Stimulated activated CD4-positive, alpha-beta T cell treated with anti-CD3 and anti-CD28 coated beads, Interleukin-15, amount 100 ng/mL, for 24 hours (primary cell): ENCODE measurements at regions not wholly inside any gene's neighbourhood (a gene's known extent, or its start where the extent isn't known, plus 50 kb on each side); places are given as distances from the start of the nearest gene placed in this dataset.
"Not testable (repeated sequence)": the region's sequence is repeated elsewhere in the genome, so short reads cannot be mapped to it uniquely, and the experiment has no call there.

Source experiments
- DNase-seq: peaks from one replicate; pipeline ENCODE4 v3.0.0-alpha.2; 2020

DNA sequence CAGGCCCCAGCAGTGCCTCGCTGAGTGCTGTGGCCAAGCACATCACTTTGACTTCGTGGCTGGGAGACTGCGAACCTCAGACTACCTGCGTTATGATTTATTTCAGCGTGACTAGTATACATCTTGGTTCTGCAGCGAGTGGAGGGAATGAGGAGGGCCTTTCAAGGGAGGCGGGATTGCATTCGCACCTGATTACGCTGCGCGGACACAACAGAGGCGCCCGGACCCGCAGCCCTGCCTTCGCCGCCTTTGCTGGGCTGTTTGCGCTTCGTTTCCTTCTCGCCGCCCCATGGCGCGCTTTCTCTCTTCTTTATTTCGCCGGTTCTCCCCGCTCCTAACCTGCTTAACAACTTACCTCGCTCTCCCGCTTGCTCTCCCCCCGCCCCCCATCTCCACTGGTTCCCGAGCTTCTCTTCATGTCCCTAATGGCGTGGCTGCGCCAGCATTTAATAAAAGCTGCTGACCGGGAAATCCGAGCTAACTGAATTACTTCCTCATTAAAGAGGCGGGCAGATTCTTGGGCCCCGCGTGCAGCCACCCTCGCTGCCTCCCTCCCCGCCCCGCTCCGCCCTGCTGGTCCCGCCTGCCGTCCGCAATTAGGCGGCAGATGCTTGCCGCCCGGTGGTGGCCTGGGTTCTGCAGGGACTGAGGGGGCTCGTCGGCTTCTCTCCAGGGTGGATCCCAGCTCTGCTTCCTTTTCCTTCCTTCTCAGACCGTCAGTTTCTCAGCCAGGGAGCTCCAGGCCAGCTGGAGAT lies 257.6 kb upstream of the SDK2 start:
- peak; percentile 60 for DNase-seq

GRCh38 chr17:73902416-73903181 lies 258.4 kb upstream of the SDK2 start:
- no peak for DNase-seq

GRCh38 chr17:73906896-73907870 lies 262.9 kb upstream of the SDK2 start:
- DNase-seq: no peak

DNA sequence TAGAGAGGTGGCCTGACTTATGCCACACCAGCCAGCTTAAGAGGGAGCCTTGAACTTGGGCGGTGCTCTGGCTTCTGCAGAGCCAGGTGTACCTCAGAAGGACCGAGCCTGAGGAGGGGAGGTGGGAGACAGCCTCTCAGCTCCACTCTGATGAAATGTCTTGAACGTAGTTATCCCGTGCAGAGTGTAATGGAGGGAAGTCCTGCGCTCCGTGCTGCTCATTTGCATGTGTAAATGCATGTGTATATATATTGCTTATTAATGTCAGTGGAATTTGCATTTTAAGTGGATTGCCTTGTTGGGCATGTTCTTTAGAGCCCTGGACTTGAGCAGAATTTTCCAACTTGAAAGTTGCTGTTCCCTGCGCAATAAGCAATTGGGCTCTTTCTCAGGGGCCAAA lies 264.9 kb upstream of the SDK2 start:
- DNase-seq: no peak

DNA sequence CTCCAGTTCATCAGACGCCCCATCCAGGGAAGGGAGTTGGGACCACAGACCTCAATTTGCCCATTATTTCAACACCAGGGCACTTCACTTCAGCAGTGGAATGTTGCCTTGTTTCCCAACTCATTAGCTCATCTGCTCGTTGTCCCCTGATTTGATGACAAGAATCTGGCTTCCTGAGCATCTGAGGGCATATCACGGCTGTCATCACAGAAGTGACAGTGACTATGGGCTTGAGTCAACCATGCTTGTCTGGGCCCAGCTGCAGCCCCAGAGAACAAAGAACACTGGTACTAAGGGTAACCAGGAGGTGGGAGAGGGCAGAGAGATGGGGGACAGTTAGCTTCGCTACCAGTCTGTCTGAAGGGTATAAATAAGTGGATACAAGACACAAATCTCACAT lies 266.0 kb upstream of the SDK2 start:
- DNase-seq: no peak

DNA sequence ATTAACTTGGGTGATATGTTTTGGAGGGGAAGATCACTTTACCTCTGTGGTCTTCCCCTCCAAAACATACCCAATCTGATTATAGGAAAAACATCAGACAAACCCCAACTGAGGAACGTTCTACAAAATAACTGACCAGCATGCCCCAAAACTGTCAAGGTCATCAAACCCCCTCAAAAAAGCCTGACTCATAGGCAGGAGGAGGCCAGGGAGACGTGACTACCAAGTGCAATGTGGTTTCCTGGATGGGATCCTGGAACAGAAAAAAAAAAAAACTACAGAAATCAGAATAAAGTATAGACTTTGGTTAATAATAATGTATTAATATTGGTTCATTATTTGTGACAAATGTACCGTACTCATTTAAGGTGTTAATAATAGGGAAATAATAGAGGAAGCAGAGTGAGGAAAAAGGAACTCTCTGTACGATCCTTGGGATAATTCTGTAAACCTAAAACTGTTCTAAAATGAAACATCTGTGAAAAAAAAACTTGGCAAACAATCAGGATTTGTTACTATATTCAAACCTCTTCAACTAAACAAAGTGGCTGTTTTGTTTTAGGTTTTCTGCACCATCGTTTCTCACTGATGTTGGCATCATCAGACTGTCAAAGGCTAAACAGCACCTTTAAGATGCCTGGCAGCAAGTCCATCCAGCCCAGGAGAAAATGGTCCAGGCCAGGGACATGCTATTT lies 266.7 kb upstream of the SDK2 start:
- no peak for DNase-seq

DNA sequence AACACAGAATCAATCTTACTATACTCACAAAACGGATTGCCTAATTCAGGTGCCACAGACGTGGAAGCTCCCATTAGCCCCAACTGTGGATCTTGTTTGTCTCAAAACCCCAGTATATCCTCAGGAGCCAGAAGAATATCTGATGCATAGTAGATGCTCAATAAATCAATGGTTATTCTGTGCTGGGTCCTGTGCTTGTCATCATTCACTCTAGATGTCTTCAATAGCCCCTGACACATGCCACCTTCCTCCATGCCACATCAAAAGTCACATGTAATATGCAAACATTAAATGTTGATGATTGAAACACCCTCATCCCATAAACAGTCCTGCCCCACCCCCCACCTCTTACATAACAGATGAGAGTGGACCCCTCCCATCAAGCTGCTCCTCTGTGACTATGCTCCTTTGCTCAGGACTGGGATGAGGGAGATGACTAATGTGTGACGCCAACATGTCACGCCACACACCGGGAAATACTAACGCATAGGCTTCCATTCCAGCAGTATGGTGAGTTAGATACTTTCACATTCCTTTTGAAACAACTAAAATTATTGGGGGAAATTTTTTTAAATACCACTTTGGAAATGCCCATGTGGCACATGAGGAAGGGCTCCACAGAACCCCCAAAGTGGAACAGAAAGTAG lies 267.6 kb upstream of the SDK2 start:
- no peak for DNase-seq

GRCh38 chr17:73912373-73912746 lies 268.1 kb upstream of the SDK2 start:
- DNase-seq: no peak

DNA sequence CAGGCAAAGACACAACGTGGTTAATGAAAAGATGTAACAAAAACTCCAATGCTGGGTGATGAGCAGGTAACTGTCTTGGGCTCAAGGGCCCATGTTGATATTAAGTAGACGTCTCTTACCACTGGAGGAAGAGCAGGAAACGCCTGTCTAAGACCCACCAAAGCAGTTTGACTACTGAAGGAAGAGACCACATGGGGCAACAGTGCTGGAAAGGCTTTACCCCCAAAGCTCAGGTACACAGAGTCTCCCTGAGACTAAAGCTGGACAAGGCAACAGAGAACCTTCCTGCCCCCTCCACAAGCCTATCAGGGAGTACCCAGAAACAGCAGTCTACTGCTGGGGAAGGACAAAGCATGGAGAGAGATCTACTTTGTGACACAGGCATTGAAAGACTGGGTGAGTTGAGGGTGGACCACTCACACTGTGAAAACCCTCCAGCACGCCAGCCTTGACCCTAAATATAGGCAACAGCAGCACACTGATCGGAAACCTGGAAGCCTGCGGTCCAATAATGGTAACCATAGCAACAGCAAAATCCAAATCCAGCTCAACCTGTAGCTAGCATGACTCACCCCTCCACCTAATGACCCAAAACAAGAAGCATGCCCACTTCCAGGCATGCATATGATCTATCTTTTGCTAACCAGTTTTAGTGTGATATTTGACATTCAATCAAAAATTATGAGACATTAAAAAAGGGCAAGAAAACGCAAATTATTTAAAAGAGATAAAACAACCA lies 270.5 kb upstream of the SDK2 start:
- DNase-seq: no peak

- DNase-seq: not testable (repeated sequence)
Measured at GRCh38 chr17:73919033-73919432, 274.8 kb upstream of the SDK2 start.

DNA sequence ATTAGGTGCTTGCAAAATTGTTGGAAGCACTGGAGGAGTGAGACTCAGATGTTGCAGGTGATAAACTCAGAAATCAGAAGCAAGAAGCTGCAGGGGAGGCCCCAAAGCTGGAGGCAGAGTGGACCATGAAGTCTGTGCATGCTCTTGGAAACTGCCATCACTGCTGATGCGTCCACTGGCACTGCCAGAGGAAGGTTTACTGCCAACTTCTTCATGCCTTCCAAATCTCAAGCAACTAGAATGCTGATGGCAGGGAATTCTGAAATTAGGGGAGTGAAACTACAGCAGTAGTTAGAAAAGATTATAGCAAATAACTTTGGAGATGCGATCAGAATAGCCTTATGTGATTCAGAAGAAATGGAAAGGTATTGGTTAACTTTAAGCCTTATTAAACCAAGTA lies 277.1 kb upstream of the SDK2 start:
- DNase-seq: no peak

DNA sequence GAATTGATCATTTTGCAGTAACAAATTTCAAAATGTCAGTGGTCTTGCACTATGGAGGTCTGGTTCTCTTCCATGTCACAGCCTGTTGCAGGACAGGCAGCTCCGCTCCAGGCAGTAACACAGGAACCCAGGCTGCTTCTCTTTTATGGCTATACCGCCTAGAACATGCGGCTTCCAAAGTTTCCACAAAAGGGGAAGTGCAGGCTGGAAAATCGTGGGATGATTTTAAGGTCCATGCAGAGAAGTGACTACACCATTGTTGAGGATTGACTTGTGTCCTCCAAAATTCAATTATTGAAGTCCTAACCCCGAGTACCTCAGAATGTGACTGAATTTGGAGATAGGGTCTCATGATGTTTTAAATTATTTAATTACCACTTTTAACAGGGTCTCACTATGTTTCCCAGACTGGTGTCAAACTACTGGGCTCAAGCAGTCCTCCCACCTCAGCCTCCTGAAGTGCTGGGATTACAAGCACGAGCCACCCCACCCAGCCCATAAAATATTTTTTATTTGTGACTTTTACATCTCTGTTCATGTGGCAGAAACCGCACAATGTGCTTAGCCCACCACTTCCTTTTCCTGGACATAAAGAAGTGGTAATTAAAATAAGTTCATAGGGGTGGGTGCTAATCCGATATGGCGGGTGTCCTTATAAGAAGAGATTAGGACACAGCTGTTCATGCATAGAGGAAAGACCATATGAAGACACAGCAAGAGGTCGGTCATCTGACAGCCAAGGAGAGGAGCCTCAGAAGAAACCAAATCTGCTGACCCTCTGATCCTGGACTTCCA lies 279.2 kb upstream of the RPL38 start:
- no peak for DNase-seq

DNA sequence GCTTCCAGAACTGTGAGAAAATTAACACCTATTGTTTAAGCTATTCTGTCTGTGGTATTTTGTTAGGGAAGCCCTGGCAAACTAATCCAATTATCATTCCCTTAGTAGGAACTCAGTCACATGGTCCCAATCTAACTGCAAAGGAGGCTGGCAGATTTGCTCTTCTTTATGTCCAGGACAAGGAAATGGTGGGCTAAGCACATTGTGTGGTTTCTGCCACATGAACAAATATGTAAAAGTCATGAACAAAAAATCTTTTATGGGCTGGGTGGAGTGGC lies 278.6 kb upstream of the RPL38 start:
- no peak for DNase-seq

DNA sequence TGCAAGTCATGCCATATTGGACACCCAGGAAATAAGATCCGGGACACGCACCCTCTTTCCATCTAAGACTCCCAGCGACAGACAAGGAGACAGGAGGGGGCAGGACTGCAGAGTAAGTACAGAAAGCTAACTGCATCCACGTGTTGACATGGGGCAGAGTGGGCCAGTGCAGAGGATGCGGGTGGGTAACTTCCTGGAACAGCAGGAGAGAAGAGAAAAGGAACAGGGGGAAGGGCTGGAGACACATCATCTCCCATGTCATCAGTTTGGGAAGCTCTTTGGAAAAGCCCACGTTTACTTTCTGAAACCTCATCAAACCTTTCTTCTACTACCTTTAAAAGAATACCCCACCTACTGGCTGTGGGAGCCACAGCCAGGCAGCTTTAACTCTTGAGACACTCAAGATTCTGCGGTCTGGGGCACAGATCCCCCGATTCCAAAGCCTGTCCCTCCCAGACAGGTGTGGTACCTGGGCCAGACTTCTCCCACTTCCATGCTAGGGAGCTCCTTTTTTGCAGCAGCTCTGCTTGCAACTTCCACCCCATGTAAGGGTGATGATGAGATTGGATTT lies 273.5 kb upstream of the RPL38 start:
- DNase-seq: no peak

DNA sequence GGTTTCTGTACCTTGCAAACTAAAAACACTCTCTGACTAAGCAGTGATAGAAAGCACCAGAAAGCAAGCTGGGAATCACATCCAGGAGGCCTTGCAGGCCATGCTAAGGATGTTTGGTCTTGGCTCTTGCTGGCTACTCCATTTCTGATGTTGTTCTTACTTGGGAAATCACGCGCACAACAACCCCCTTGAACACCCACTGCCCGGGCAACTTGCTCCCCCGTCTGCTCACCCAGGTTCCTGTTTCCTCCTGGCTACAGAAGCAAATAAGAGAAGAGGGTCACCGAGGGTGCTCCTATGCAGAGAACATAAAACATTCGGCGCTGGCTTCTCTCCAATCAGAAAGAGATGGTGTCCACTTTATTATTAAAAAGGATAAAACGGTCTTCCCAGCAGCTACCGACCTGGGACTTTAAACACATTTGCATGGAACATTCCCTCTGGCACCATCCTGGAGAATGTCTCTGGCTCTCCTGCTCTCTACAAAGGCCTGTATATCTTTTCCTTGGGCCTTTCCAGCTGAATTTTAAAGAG lies 271.2 kb upstream of the RPL38 start:
- no peak for DNase-seq

- DNase-seq: no peak
Measured at GRCh38 chr17:73933164-73933766, 270.2 kb upstream of the RPL38 start.

DNA sequence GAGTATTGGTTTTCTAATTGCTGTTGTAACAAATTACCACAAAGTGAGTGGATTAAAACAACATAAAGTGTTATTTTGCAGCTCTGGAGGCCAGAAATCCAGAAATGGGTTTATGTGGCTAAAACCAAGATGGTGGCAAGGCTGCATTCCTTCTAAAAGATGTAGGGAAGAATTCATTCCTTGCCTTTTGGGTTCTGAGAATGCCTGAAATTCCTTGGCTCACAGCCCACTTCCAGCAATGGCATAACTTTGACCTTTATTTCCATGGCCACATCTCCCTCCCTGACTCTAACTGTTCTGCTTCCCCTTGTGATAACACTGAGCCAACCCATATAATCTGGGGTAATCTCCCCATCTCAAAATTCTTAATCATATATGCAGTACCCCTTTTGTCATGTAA lies 269.6 kb upstream of the RPL38 start:
- no peak for DNase-seq

- DNase-seq: no peak
Measured at GRCh38 chr17:73934696-73935095, 268.8 kb upstream of the RPL38 start.

GRCh38 chr17:73936908-73937627 lies 266.4 kb upstream of the RPL38 start:
- DNase-seq: no peak
